ENCODE measurements at regions not wholly inside any gene's neighbourhood (a gene's known extent, or its start where the extent isn't known, plus 50 kb on each side); places are given as distances from the start of the nearest gene placed in this dataset.

GRCh38 chr11:28976012-28976800 is 868.0 kb downstream of the METTL15 start:
- no peak overlapping the region for H3K27ac Mint-ChIP-seq (ENCODE audit: low read depth)
- H3K4me1 Mint-ChIP-seq, result no peaks in the 10 kb centered on the region
- no peaks in the 10 kb centered on the region for H3K36me3 Mint-ChIP-seq (ENCODE audit: insufficient read depth)
- ATAC-seq (replicated peaks; ENCODE audit: extremely low read depth, poor library complexity, severe bottlenecking) (no peak), DNase-seq (ENCODE audit: low spot score in 2 of 2) (no peak)
- H3K27me3 Mint-ChIP-seq, result no peaks in the 10 kb centered on the region
- H3K4me3 Mint-ChIP-seq, result no peak overlapping the region
- H3K9me3 Mint-ChIP-seq, result peaks cover 15% of the 10 kb centered on the region

DNA sequence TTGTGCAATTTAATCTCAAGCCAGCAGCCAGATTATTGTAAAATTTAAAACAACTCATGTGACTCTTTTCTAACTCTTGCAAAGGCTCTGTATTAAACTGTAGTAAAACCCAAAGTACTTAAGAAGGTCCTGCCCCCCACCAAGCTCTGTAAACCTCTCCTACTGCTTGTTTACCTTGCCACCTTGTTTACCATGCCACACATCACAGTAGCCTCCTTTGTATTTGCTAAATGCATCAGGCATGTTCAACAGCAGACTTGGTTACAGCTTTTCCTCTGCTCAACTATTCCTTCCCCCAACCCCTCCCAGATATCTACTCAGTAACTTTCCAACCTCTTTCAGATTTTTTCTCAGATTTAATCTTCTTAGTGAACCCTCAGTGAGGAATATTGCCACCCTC is 861.6 kb downstream of the METTL15 start:
- Mint-ChIP-seq H3K9me3 (peaks cover 29% of the 10 kb centered on the region), H3K27me3 (no peaks in the 10 kb centered on the region), H3K4me3 (no peak overlapping the region), H3K4me1 (no peaks in the 10 kb centered on the region), H3K36me3 (ENCODE audit: insufficient read depth) (no peaks in the 10 kb centered on the region), H3K27ac (ENCODE audit: low read depth) (no peak overlapping the region)
- no peak for ATAC-seq (replicated peaks; ENCODE audit: extremely low read depth, poor library complexity, severe bottlenecking)
- DNase-seq (ENCODE audit: low spot score in 2 of 2), result no peak

- no peaks in the 10 kb centered on the region for H3K27me3 Mint-ChIP-seq
- H3K27ac Mint-ChIP-seq (ENCODE audit: low read depth), result no peak overlapping the region
- H3K4me1 Mint-ChIP-seq, result no peaks in the 10 kb centered on the region
- peaks cover 21% of the 10 kb centered on the region for H3K9me3 Mint-ChIP-seq
- H3K4me3 Mint-ChIP-seq, result no peak overlapping the region
- ATAC-seq (replicated peaks; ENCODE audit: extremely low read depth, poor library complexity, severe bottlenecking), result no peak
- no peaks in the 10 kb centered on the region for H3K36me3 Mint-ChIP-seq (ENCODE audit: insufficient read depth)
- no peak for DNase-seq (ENCODE audit: low spot score in 2 of 2)
Measured at GRCh38 chr11:28966951-28967350, 858.8 kb downstream of the METTL15 start.

- no peaks in the 10 kb centered on the region for H3K4me1 Mint-ChIP-seq
- DNase-seq (ENCODE audit: low spot score in 2 of 2) (no peak), ATAC-seq (replicated peaks; ENCODE audit: extremely low read depth, poor library complexity, severe bottlenecking) (no peak)
- peaks cover 21% of the 10 kb centered on the region for H3K9me3 Mint-ChIP-seq
- no peaks in the 10 kb centered on the region for H3K27me3 Mint-ChIP-seq
- no peak overlapping the region for H3K27ac Mint-ChIP-seq (ENCODE audit: low read depth)
- no peaks in the 10 kb centered on the region for H3K36me3 Mint-ChIP-seq (ENCODE audit: insufficient read depth)
- H3K4me3 Mint-ChIP-seq, result no peak overlapping the region
Measured at GRCh38 chr11:28965819-28966218, 857.6 kb downstream of the METTL15 start.

- Mint-ChIP-seq H3K27me3 (no peaks in the 10 kb centered on the region), H3K27ac (ENCODE audit: low read depth) (no peak overlapping the region), H3K4me3 (no peak overlapping the region), H3K9me3 (peaks cover 16% of the 10 kb centered on the region), H3K4me1 (no peaks in the 10 kb centered on the region), H3K36me3 (ENCODE audit: insufficient read depth) (no peaks in the 10 kb centered on the region)
- ATAC-seq (replicated peaks; ENCODE audit: extremely low read depth, poor library complexity, severe bottlenecking) (no peak), DNase-seq (ENCODE audit: low spot score in 2 of 2) (no peak)
Measured at GRCh38 chr11:28964811-28965210, 856.6 kb downstream of the METTL15 start.

GRCh38 chr11:28963187-28963586 is 855.0 kb downstream of the METTL15 start:
- Mint-ChIP-seq H3K27me3 (no peaks in the 10 kb centered on the region), H3K36me3 (ENCODE audit: insufficient read depth) (no peaks in the 10 kb centered on the region), H3K27ac (ENCODE audit: low read depth) (no peak overlapping the region), H3K4me1 (no peaks in the 10 kb centered on the region), H3K9me3 (peaks cover 10% of the 10 kb centered on the region), H3K4me3 (no peak overlapping the region)
- ATAC-seq (replicated peaks; ENCODE audit: extremely low read depth, poor library complexity, severe bottlenecking), result no peak
- no peak for DNase-seq (ENCODE audit: low spot score in 2 of 2)

GRCh38 chr11:28962502-28962901 is 854.3 kb downstream of the METTL15 start:
- peaks cover 4% of the 10 kb centered on the region for H3K9me3 Mint-ChIP-seq
- no peak overlapping the region for H3K4me3 Mint-ChIP-seq
- H3K4me1 Mint-ChIP-seq, result no peaks in the 10 kb centered on the region
- DNase-seq (ENCODE audit: low spot score in 2 of 2) (no peak), ATAC-seq (replicated peaks; ENCODE audit: extremely low read depth, poor library complexity, severe bottlenecking) (no peak)
- H3K27ac Mint-ChIP-seq (ENCODE audit: low read depth), result no peak overlapping the region
- H3K36me3 Mint-ChIP-seq (ENCODE audit: insufficient read depth), result no peaks in the 10 kb centered on the region
- H3K27me3 Mint-ChIP-seq, result no peaks in the 10 kb centered on the region

DNA sequence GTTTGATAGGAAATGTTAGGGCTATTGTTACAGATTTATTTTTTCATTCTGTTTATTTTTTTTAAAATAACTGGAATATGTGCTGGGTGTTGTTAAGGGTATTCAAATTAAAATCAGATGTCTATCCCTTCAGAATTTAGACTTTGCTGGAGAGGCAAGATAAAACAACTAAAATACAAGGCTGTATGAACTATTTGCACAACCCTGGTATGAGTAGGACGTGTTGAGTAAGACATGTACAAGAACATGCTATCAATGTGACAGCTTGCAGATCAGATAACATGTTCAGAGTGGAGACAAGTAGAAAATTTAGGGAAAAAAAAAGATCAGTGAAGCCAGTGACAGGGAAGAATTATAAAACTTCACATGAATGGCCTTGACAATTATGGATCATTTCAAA is 853.5 kb downstream of the METTL15 start:
- Mint-ChIP-seq H3K9me3 (no peaks in the 10 kb centered on the region), H3K27ac (ENCODE audit: low read depth) (no peak overlapping the region), H3K4me3 (no peak overlapping the region), H3K36me3 (ENCODE audit: insufficient read depth) (no peaks in the 10 kb centered on the region), H3K4me1 (no peaks in the 10 kb centered on the region), H3K27me3 (no peaks in the 10 kb centered on the region)
- DNase-seq (ENCODE audit: low spot score in 2 of 2), result no peak
- ATAC-seq (replicated peaks; ENCODE audit: extremely low read depth, poor library complexity, severe bottlenecking), result no peak

DNA sequence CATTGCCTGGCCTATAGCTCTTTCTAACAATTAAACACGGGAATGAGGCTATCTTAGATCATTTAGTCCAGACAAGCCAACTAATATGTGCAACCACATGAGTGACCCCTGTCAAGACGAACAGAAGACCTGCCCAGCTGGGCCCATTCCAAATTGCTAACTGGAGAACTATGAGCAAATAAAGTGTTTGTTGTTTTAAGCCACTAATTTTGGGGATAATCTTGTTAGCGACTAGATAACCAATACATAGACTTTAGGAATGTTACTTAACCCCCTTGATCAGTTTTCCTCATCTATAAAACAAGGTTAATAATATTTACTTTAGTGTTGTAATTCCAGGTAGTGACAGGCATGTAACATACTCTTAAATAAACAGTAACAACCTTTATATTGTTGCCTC is 848.3 kb downstream of the METTL15 start:
- Mint-ChIP-seq H3K36me3 (ENCODE audit: insufficient read depth) (no peaks in the 10 kb centered on the region), H3K9me3 (peaks cover 14% of the 10 kb centered on the region), H3K27ac (ENCODE audit: low read depth) (no peak overlapping the region), H3K27me3 (no peaks in the 10 kb centered on the region), H3K4me3 (no peak overlapping the region), H3K4me1 (no peaks in the 10 kb centered on the region)
- no peak for DNase-seq (ENCODE audit: low spot score in 2 of 2)
- no peak for ATAC-seq (replicated peaks; ENCODE audit: extremely low read depth, poor library complexity, severe bottlenecking)

DNA sequence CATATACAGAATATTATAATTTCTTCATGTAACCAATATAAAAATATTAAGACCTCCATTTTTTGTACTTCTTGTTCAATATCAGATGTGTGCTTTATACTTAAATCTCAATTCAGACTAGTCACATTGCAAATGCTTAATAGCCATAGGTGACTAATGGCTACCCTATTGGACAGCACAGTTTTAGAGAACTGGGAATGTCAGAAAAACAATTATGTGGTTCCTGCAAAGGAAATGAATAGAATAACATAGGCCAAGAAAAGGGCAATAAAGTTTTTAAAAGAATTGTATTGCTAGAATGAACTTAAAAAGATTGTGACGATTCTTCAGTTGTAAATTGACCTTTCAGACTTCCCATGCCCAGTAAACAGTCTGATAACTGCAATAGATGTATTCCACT is 843.0 kb downstream of the METTL15 start:
- no peaks in the 10 kb centered on the region for H3K36me3 Mint-ChIP-seq (ENCODE audit: insufficient read depth)
- no peak overlapping the region for H3K4me3 Mint-ChIP-seq
- ATAC-seq (replicated peaks; ENCODE audit: extremely low read depth, poor library complexity, severe bottlenecking) (no peak), DNase-seq (ENCODE audit: low spot score in 2 of 2) (no peak)
- no peaks in the 10 kb centered on the region for H3K4me1 Mint-ChIP-seq
- H3K9me3 Mint-ChIP-seq, result peaks cover 14% of the 10 kb centered on the region
- no peak overlapping the region for H3K27ac Mint-ChIP-seq (ENCODE audit: low read depth)
- H3K27me3 Mint-ChIP-seq, result no peaks in the 10 kb centered on the region

DNA sequence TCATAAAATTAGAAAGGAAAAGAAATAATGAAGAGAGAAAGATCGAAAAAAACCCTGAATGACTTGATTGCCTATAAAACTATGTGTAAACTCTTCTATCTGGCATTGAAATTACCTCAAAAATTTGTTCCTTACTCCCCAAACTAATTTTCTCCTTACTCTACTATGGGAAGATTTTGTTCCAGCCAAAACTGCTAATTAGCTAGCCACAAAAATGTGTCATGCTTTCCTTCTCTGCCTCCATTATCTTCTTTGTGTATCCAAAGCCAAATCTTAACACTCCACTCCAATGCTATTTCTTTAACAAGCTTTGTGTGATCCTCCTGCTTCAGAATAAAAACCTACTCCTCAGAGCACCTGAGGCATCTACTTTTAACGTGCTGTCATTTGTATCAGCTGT is 831.2 kb downstream of the METTL15 start:
- peaks cover 2% of the 10 kb centered on the region for H3K36me3 Mint-ChIP-seq (ENCODE audit: insufficient read depth)
- ATAC-seq (replicated peaks; ENCODE audit: extremely low read depth, poor library complexity, severe bottlenecking) (no peak), DNase-seq (ENCODE audit: low spot score in 2 of 2) (no peak)
- no peaks in the 10 kb centered on the region for H3K4me1 Mint-ChIP-seq
- H3K27ac Mint-ChIP-seq (ENCODE audit: low read depth), result no peak overlapping the region
- no peak overlapping the region for H3K4me3 Mint-ChIP-seq
- peaks cover 18% of the 10 kb centered on the region for H3K9me3 Mint-ChIP-seq
- H3K27me3 Mint-ChIP-seq, result no peaks in the 10 kb centered on the region

DNA sequence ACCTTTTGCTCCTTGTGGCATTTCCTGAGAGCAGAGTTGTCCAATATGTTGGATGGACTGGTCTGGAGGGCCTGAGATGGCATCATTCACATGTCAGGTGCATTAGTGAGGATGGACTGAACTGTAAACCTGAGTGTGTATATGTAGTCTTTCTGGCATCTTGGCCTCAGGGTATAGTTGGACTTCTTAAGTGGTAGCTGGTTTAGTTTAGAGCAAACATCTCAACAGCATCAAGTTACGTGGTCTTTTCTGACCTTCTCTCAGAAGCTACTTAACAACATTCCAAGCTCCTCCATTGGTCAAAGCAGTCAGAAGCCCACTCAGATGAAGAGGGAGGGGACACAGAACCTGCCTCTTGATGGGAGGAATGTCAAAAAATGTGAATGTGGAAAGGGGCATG is 829.9 kb downstream of the METTL15 start:
- ATAC-seq (replicated peaks; ENCODE audit: extremely low read depth, poor library complexity, severe bottlenecking) (no peak), DNase-seq (ENCODE audit: low spot score in 2 of 2) (no peak)
- Mint-ChIP-seq H3K9me3 (peaks cover 10% of the 10 kb centered on the region), H3K36me3 (ENCODE audit: insufficient read depth) (peaks cover 2% of the 10 kb centered on the region), H3K4me1 (no peaks in the 10 kb centered on the region), H3K27ac (ENCODE audit: low read depth) (no peak overlapping the region), H3K27me3 (no peaks in the 10 kb centered on the region), H3K4me3 (no peak overlapping the region)

DNA sequence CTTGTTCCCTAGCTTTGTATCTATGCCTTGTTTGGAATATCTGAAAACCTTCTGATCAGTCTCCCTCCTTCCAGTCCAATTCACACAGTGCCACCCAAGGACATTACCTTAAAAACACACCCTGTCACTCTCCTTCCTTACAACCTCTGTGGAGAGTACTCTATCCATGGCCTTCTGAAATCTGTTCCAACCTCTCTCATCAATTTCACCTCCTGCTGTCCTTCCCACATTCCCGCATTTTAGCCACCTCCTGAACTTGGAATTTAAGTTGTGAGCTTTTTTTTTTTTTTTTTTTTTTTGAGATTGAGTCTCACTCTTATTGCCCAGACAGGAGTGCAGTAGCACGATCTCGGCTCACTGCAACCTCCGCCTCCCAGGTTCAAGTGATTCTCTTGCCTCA is 824.8 kb downstream of the METTL15 start:
- Mint-ChIP-seq H3K9me3 (peaks cover 16% of the 10 kb centered on the region), H3K27ac (ENCODE audit: low read depth) (no peak overlapping the region), H3K4me1 (no peaks in the 10 kb centered on the region), H3K36me3 (ENCODE audit: insufficient read depth) (no peaks in the 10 kb centered on the region), H3K4me3 (no peak overlapping the region), H3K27me3 (no peaks in the 10 kb centered on the region)
- no peak for ATAC-seq (replicated peaks; ENCODE audit: extremely low read depth, poor library complexity, severe bottlenecking)
- no peak for DNase-seq (ENCODE audit: low spot score in 2 of 2)

All from central memory CD8-positive, alpha-beta T cell (primary cell).